ENCODE measurements at regions not wholly inside any gene's neighbourhood (a gene's known extent, or its start where the extent isn't known, plus 50 kb on each side); places are given as distances from the start of the nearest gene placed in this dataset.

DNA sequence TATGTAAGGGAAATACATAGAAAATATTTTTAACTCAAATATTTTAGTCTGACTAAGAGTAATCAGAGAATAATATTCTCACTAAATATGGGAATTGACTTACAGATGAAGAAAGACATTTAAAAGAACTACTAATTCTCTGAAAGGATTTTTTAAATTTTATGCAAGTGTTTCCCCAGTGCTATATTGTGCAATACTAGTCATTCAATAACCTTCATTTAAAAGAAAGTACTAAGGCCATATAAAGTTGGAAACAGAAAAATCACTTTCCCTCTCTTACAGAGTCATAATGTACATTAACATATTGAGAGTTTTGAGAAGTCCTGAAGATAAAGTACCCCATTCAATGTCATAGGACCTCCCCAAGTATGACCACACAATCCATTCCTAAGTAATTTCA is 584.6 kb upstream of the ACVR2A start:
- no peaks in the 10 kb centered on the region for H3K4me1 ChIP-seq
- H3K27me3 ChIP-seq = no peaks in the 10 kb centered on the region
- intact Hi-C loops (cut with DNase I) = no loop called here
- H3K27ac ChIP-seq = no peak overlapping the region
- no peak overlapping the region for H3K4me3 ChIP-seq
- ATAC-seq = no peak
- TF ChIP-seq CTCF (IDR thresholded peaks at IDR 0.05) = no peak
- no peaks in the 10 kb centered on the region for H3K9me3 ChIP-seq
- DNase-seq = no peak
- H3K36me3 ChIP-seq = no peaks in the 10 kb centered on the region

- intact Hi-C loops (cut with DNase I) = no loop called here
- no peak for DNase-seq
- Histone ChIP-seq H3K4me3 (no peak overlapping the region), H3K27me3 (no peaks in the 10 kb centered on the region), H3K9me3 (no peaks in the 10 kb centered on the region), H3K36me3 (no peaks in the 10 kb centered on the region), H3K4me1 (no peaks in the 10 kb centered on the region), H3K27ac (no peak overlapping the region)
- TF ChIP-seq CTCF (IDR thresholded peaks at IDR 0.05) = no peak
- ATAC-seq = no peak
Observed at GRCh38 chr2:147255812-147256211, 589.0 kb upstream of the ACVR2A start.

DNA sequence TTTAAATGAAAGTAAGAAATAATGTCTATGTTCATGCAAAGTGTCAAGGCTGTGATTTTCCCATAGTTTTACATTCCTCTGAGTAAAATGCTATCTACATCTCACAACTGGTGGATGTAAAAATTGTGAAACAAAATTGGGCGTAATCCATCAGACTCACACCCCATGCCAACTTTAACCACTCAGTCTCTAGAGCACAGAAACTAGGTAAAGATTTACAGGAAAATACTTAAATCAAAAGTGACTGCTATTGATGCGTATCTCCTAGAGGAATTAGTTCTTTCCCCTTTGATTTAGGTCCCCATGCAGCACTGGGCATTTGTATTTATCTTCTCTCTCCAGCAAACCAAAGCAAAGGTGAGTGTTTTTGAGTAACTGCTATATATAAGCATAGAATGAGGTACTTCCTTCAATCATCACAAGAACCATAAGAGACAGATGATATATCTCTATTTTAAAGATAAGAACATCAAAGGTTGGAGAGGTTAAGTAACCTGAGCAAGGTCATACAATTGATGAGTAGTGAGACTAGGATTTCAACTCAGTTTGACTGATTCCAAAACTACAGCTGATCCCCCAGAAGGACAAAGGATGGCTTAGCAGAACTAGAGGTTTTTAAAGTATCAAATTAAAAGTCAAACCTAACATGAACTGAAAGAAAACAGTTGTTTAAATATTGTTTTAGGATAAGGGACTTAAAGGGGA is 594.0 kb upstream of the ACVR2A start:
- Histone ChIP-seq H3K36me3 (no peaks in the 10 kb centered on the region), H3K27me3 (no peaks in the 10 kb centered on the region), H3K9me3 (no peaks in the 10 kb centered on the region), H3K4me1 (no peaks in the 10 kb centered on the region), H3K4me3 (no peak overlapping the region), H3K27ac (no peak overlapping the region)
- intact Hi-C loops (cut with DNase I) = no loop called here
- DNase-seq = no peak
- no peak for ATAC-seq
- no peak for TF ChIP-seq CTCF (IDR thresholded peaks at IDR 0.05)

DNA sequence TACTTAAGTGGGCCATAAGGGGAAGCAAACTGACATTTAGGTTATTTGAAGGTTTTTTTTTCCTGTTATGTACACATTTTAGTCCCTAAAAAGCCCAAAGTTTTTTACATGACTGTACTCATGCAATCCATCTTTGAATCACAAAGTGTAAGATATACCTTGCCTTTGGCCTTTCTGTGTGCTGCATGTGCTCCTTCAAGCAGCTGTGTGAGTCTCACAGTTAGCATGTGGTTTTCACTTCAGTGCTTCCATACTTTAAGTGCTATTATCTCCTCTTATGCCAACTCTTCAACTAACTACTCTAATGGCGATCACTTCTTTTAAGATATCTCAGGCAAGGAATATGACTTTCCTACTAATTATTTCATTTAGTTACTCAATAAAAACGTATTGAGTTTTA is 597.1 kb upstream of the ACVR2A start:
- DNase-seq (no peak), ATAC-seq (no peak)
- no peak for TF ChIP-seq CTCF (IDR thresholded peaks at IDR 0.05)
- Histone ChIP-seq H3K36me3 (no peaks in the 10 kb centered on the region), H3K4me3 (no peak overlapping the region), H3K4me1 (no peaks in the 10 kb centered on the region), H3K27me3 (no peaks in the 10 kb centered on the region), H3K9me3 (no peaks in the 10 kb centered on the region), H3K27ac (no peak overlapping the region)
- intact Hi-C loops (cut with DNase I) = no loop called here

GRCh38 chr2:147242445-147242844 is 602.4 kb upstream of the ACVR2A start:
- TF ChIP-seq CTCF (IDR thresholded peaks at IDR 0.05) = no peak
- intact Hi-C loops (cut with DNase I) = no loop called here
- H3K9me3 ChIP-seq = no peaks in the 10 kb centered on the region
- H3K4me3 ChIP-seq = no peak overlapping the region
- no peaks in the 10 kb centered on the region for H3K36me3 ChIP-seq
- no peak for DNase-seq
- H3K27ac ChIP-seq = no peak overlapping the region
- ATAC-seq = no peak
- no peaks in the 10 kb centered on the region for H3K4me1 ChIP-seq
- no peaks in the 10 kb centered on the region for H3K27me3 ChIP-seq

DNA sequence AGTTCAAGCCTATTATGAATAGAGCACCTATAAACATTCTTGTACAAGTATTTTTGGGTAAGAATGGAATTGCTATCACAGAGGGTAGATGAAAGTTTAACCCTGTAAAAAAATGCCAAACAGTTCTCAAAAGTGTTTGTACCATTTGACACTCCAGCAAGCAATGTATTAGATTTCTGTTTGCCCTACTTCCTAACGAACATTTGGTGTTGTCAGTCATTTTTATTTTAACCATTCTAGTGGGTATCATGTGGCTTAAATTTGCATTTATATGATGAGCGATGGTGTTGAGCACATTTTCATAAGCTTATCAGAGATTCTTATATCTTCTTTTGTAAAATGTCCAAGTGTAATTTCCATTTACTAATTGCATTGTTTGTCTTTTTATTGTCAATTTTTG is 608.2 kb upstream of the ACVR2A start:
- no peak overlapping the region for H3K4me3 ChIP-seq
- ATAC-seq (no peak), DNase-seq (no peak)
- intact Hi-C loops (cut with DNase I) = no loop called here
- H3K36me3 ChIP-seq = no peaks in the 10 kb centered on the region
- H3K27me3 ChIP-seq = no peaks in the 10 kb centered on the region
- H3K4me1 ChIP-seq = no peaks in the 10 kb centered on the region
- H3K27ac ChIP-seq = no peak overlapping the region
- no peak for TF ChIP-seq CTCF (IDR thresholded peaks at IDR 0.05)
- no peaks in the 10 kb centered on the region for H3K9me3 ChIP-seq
